ENCODE measurements at regions not wholly inside any gene's neighbourhood (a gene's known extent, or its start where the extent isn't known, plus 50 kb on each side); places are given as distances from the start of the nearest gene placed in this dataset.
A peak's percentile ranks its signal among the peaks of the same experiment; 100 is the strongest.

- TF ChIP-seq PBX3 (CRISPR knock-in tag; IDR thresholded peaks at IDR 0.05) (no peak), ZNF23 (tag by site-specific recombination; IDR thresholded peaks at IDR 0.05; ENCODE audit: borderline replicate concordance) (no peak), ZSCAN18 (tag by site-specific recombination; IDR thresholded peaks at IDR 0.05) (no peak), CTCF (tag by site-specific recombination; IDR thresholded peaks at IDR 0.05) (no peak), FEZF1 (tag by site-specific recombination; IDR thresholded peaks at IDR 0.05) (peak; percentile 78), PRDM4 (tag by site-specific recombination; IDR thresholded peaks at IDR 0.05) (no peak; the same call in 1 of the 2 replicates), ZXDB (tag by site-specific recombination; IDR thresholded peaks at IDR 0.05) (peak; percentile 47; the same call in 1 of the 2 replicates), ZNF580 (tag by site-specific recombination; IDR thresholded peaks at IDR 0.05) (0 out of 2 replicates have a peak, but pooled peaks have one; percentile 33), ZNF449 (tag by site-specific recombination; IDR thresholded peaks at IDR 0.05) (no peak), ZNF629 (tag by site-specific recombination; IDR thresholded peaks at IDR 0.05) (no peak), ZNF16 (tag by site-specific recombination; IDR thresholded peaks at IDR 0.05; ENCODE audit: low read depth) (no peak), PRDM1 (tag by site-specific recombination; IDR thresholded peaks at IDR 0.05) (no peak), HOXA7 (CRISPR knock-in tag; IDR thresholded peaks at IDR 0.05; ENCODE audit: borderline replicate concordance) (no peak), HOXD13 (CRISPR knock-in tag; IDR thresholded peaks at IDR 0.05; ENCODE audit: borderline replicate concordance) (0 out of 2 replicates have a peak, but pooled peaks have one; percentile 37)
Measured at GRCh38 chr3:23079976-23080375, 123.2 kb upstream of the UBE2E2 start (continued).

GRCh38 chr3:23083701-23084100, 119.4 kb upstream of the UBE2E2 start:
- Histone ChIP-seq H3K36me3 (ENCODE audit: control insufficient read depth in 2 of 2, insufficient read depth in 1 of 2, low read length in 2 of 2) (no peaks in the 10 kb centered on the region), H3K27ac (ENCODE audit: extremely low read depth, low read depth, low read length) (no peak overlapping the region), H3K4me1 (ENCODE audit: control insufficient read depth, insufficient read depth, low read length) (peaks cover 2% of the 10 kb centered on the region; the same call in 1 of the 2 replicates), H3K9me3 (ENCODE audit: control insufficient read depth, insufficient read depth, low read depth, low read length) (no peaks in the 10 kb centered on the region), H3K4me3 (ENCODE audit: low read depth, low read length) (no peak overlapping the region)
- POLR2A ChIA-PET: no interaction called here
- CTCF ChIA-PET: no interaction called here
- no peak for TF ChIP-seq ZNF112 (tag by site-specific recombination; IDR thresholded peaks at IDR 0.05)
- no peak for TF ChIP-seq ZNF664 (tag by site-specific recombination; IDR thresholded peaks at IDR 0.05)
- TF ChIP-seq ZNF530 (tag by site-specific recombination; IDR thresholded peaks at IDR 0.05; ENCODE audit: low read depth): no peak
- TF ChIP-seq ZNF449 (tag by site-specific recombination; IDR thresholded peaks at IDR 0.05): no peak
- no peak for TF ChIP-seq ZNF423 (tag by site-specific recombination; IDR thresholded peaks at IDR 0.05)
- no peak for TF ChIP-seq PRDM2 (tag by site-specific recombination; IDR thresholded peaks at IDR 0.05; ENCODE audit: borderline replicate concordance)
- TF ChIP-seq ZNF214 (tag by site-specific recombination; IDR thresholded peaks at IDR 0.05; ENCODE audit: borderline replicate concordance): no peak

Measured in HEK293 (cell line).